Astrocyte (in vitro differentiated cells and primary cell): ENCODE measurements at regions not wholly inside any gene's neighbourhood (a gene's known extent, or its start where the extent isn't known, plus 50 kb on each side); places are given as distances from the start of the nearest gene placed in this dataset.

Source experiments
- DNase-seq: peaks from one replicate; pipeline ENCODE4 v3.0.0-alpha.2; 2010; ENCODE audit warnings: low read depth
- FAIRE-seq: peaks from 2 replicates; lab custom pipeline; 2011; peaks lifted over from hg19 to GRCh38; lab: Jason Lieb, UNC
- H2AFZ ChIP-seq: 2 replicates; pipeline ENCODE4 v1.6.0; 2012; ENCODE audit warnings: low read depth, low read length, inconsistent platforms
- H3K27ac ChIP-seq: 2 replicates; pipeline ENCODE4 v1.5.1; 2011; ENCODE audit warnings: low read depth, low read length, inconsistent platforms
- H3K27me3 ChIP-seq: 2 replicates; pipeline ENCODE4 v1.6.0; 2011; ENCODE audit warnings: low read length, inconsistent platforms; ENCODE audit not compliant: insufficient read depth
- H3K36me3 ChIP-seq: 2 replicates; pipeline ENCODE4 v1.5.1; 2011; ENCODE audit warnings: low read length, inconsistent platforms; ENCODE audit not compliant: insufficient read depth
- H3K4me1 ChIP-seq: 2 replicates; pipeline ENCODE4 v1.5.1; 2011; ENCODE audit warnings: low read length, inconsistent platforms; ENCODE audit not compliant: insufficient read depth
- H3K4me2 ChIP-seq: 2 replicates; pipeline ENCODE4 v1.6.0; 2012; ENCODE audit warnings: low read length, inconsistent platforms
- H3K4me3 ChIP-seq: 2 replicates; pipeline ENCODE4 v1.5.1; 2011; ENCODE audit warnings: low read depth, mild to moderate bottlenecking, low read length, inconsistent platforms; ENCODE audit not compliant: insufficient read depth
- H3K79me2 ChIP-seq: 2 replicates; pipeline ENCODE4 v1.6.0; 2012; ENCODE audit warnings: mild to moderate bottlenecking, low read length, inconsistent platforms; ENCODE audit not compliant: insufficient read depth
- H3K9ac ChIP-seq: 2 replicates; pipeline ENCODE4 v1.6.0; 2012; ENCODE audit warnings: mild to moderate bottlenecking, low read length, inconsistent platforms
- H3K9me3 ChIP-seq: 2 replicates; pipeline ENCODE4 v1.5.1; 2012; ENCODE audit warnings: low read depth, mild to moderate bottlenecking, low read length, inconsistent platforms; ENCODE audit not compliant: insufficient read depth
- H4K20me1 ChIP-seq: 2 replicates; pipeline ENCODE4 v1.6.0; 2012; ENCODE audit warnings: low read length, inconsistent platforms; ENCODE audit not compliant: insufficient read depth
- H3K27ac Mint-ChIP-seq: one replicate; pipeline ENCODE4 v1.8.0; 2021; ENCODE audit warnings: mild to moderate bottlenecking, mixed read lengths; ENCODE audit not compliant: unreplicated experiment
- H3K27me3 Mint-ChIP-seq: one replicate; pipeline ENCODE4 v1.8.0; 2021; ENCODE audit warnings: low read depth, mixed read lengths; ENCODE audit not compliant: unreplicated experiment
- H3K36me3 Mint-ChIP-seq: one replicate; pipeline ENCODE4 v1.8.0; 2021; ENCODE audit warnings: low read depth, mixed read lengths; ENCODE audit not compliant: unreplicated experiment
- H3K4me1 Mint-ChIP-seq: one replicate; pipeline ENCODE4 v1.8.0; 2021; ENCODE audit warnings: low read depth, mixed read lengths; ENCODE audit not compliant: unreplicated experiment
- H3K4me3 Mint-ChIP-seq: one replicate; pipeline ENCODE4 v1.8.0; 2021; ENCODE audit warnings: mild to moderate bottlenecking, moderate library complexity, mixed read lengths; ENCODE audit not compliant: unreplicated experiment
- H3K9me3 Mint-ChIP-seq: one replicate; pipeline ENCODE4 v1.8.0; 2021; ENCODE audit warnings: mild to moderate bottlenecking, mixed read lengths; ENCODE audit not compliant: unreplicated experiment
- EZH2 ChIP-seq: IDR thresholded peaks from 2 replicates; pipeline ENCODE4 v1.6.1; 2012; ENCODE audit warnings: mild to moderate bottlenecking, low read length, inconsistent platforms; ENCODE audit not compliant: insufficient read depth
- TF ChIP-seq, protein P1 (sequence below): IDR thresholded peaks from 2 replicates; pipeline ENCODE4 v1.5.1; 2011; ENCODE audit warnings: low read depth, mild to moderate bottlenecking, inconsistent platforms, low read length, moderate library complexity; ENCODE audit not compliant: insufficient read depth

DNA sequence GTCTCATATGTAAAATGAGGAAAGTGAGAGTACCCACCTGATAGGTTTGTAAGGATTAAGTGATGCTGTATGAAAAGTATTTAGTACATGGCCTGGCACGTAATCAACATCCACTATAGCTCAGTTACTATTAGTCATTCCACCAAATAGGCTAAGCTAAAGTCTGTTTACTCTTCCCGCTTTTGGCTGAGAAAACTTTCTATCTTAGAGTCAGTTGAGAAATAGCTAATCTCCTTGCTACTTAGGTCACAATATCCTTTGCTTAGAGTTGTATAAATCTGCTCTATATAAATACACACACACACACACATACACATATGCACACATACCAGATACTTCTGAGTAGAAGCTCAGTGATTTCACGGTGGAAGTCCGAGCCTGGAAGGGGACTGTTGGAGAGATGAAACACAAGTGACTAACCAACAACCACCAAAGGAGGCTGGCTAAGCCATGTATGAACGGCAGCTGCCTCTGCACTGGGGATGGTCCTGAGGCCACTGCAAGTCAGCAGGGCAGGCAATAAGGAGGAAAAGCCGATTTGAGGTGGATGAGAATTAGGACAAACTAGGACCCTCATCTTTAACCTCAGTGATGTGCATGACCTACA lies 104.6 kb upstream of the EPHA4 start:
- Histone ChIP-seq H3K4me1 (no peaks in the 10 kb centered on the region), H2AFZ (no peak overlapping the region), H3K4me3 (no peak overlapping the region), H3K27me3 (no peaks in the 10 kb centered on the region), H3K4me2 (no peak overlapping the region), H3K36me3 (no peaks in the 10 kb centered on the region), H3K9me3 (peaks cover 4% of the 10 kb centered on the region), H3K9ac (no peak overlapping the region), H4K20me1 (no peaks in the 10 kb centered on the region), H3K27ac (no peak overlapping the region), H3K79me2 (no peaks in the 10 kb centered on the region)
- DNase-seq: peak; percentile 73
- H3K9me3 Mint-ChIP-seq: peaks cover 5% of the 10 kb centered on the region
- peaks cover 3% of the 10 kb centered on the region for H3K27me3 Mint-ChIP-seq
- no peak for FAIRE-seq
- no peak for TF ChIP-seq EZH2
- TF ChIP-seq, protein P1, sequence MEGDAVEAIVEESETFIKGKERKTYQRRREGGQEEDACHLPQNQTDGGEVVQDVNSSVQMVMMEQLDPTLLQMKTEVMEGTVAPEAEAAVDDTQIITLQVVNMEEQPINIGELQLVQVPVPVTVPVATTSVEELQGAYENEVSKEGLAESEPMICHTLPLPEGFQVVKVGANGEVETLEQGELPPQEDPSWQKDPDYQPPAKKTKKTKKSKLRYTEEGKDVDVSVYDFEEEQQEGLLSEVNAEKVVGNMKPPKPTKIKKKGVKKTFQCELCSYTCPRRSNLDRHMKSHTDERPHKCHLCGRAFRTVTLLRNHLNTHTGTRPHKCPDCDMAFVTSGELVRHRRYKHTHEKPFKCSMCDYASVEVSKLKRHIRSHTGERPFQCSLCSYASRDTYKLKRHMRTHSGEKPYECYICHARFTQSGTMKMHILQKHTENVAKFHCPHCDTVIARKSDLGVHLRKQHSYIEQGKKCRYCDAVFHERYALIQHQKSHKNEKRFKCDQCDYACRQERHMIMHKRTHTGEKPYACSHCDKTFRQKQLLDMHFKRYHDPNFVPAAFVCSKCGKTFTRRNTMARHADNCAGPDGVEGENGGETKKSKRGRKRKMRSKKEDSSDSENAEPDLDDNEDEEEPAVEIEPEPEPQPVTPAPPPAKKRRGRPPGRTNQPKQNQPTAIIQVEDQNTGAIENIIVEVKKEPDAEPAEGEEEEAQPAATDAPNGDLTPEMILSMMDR: no peak
- no peaks in the 10 kb centered on the region for H3K4me1 Mint-ChIP-seq
- no peak overlapping the region for H3K4me3 Mint-ChIP-seq
- no peaks in the 10 kb centered on the region for H3K36me3 Mint-ChIP-seq
- H3K27ac Mint-ChIP-seq: no peak overlapping the region

DNA sequence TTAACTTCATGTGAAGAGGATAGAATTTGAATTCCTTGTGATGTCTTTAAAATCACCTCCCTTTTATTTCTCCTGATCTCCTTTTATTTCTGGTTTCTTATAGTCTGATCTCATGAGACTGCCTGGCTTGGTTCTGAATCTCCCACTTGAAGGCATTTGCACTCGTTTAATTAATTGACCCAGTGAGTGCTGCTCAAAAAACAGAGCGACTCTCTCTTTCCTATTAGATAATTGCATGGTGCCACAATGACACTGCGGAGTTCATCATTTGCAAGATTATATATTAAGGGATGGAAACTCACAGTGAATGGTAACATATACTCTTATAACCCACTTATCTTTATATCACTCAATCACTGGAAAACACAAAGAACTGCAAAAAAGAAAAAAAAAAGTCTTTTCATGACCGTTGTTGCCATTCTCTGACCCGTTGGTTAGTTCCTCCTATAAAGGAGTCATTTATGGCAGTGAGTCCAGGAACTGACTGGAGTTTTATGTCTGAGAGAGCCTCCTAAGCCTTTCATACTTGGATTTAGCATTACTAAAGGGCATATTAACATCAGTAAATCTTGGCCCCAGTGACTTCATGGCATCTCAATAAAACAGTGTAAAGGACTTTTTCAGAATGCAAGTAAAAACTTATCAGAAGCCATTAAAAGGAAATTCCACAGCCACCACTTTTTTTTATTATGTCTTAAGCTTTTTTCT lies 103.3 kb upstream of the EPHA4 start:
- no peaks in the 10 kb centered on the region for H3K79me2 ChIP-seq
- no peak overlapping the region for H3K27ac ChIP-seq
- no peak overlapping the region for H2AFZ ChIP-seq
- Mint-ChIP-seq H3K4me1 (no peaks in the 10 kb centered on the region), H3K9me3 (peaks cover 5% of the 10 kb centered on the region), H3K36me3 (no peaks in the 10 kb centered on the region), H3K27me3 (peaks cover 3% of the 10 kb centered on the region), H3K4me3 (no peak overlapping the region), H3K27ac (no peak overlapping the region)
- no peaks in the 10 kb centered on the region for H3K27me3 ChIP-seq
- no peak for TF ChIP-seq EZH2
- TF ChIP-seq, protein P1: no peak
- H3K4me3 ChIP-seq: no peak overlapping the region
- no peak overlapping the region for H3K9ac ChIP-seq
- no peaks in the 10 kb centered on the region for H4K20me1 ChIP-seq
- no peaks in the 10 kb centered on the region for H3K4me1 ChIP-seq
- FAIRE-seq (no peak), DNase-seq (no peak)
- H3K36me3 ChIP-seq: no peaks in the 10 kb centered on the region
- H3K4me2 ChIP-seq: no peak overlapping the region
- peaks cover 4% of the 10 kb centered on the region for H3K9me3 ChIP-seq

DNA sequence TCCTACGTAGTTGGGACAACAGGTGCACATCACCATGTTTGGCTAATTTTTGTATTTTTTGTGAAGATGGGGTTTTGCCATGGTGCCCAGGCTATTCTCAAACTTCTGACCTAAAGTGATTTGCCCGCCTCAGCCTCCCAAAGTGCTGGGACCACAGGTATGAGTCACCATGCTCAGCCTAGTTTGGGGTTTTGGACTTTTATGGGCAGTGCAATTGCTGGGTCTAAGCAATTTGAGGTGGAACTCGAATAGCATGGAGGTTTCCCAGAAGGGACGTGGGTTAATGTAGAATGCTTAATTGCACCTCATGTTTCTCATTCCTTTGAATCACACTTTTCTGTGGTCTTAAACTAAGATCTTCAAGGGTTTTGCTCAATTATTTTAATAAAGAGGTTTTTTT lies 102.3 kb upstream of the EPHA4 start:
- no peak for TF ChIP-seq EZH2
- TF ChIP-seq, protein P1: no peak
- peaks cover 3% of the 10 kb centered on the region for H3K27me3 Mint-ChIP-seq
- Histone ChIP-seq H3K4me2 (no peak overlapping the region), H3K27ac (no peak overlapping the region), H3K27me3 (no peaks in the 10 kb centered on the region), H2AFZ (no peak overlapping the region), H4K20me1 (no peaks in the 10 kb centered on the region), H3K9me3 (peaks cover 4% of the 10 kb centered on the region), H3K4me3 (no peak overlapping the region), H3K9ac (no peak overlapping the region), H3K79me2 (no peaks in the 10 kb centered on the region), H3K36me3 (no peaks in the 10 kb centered on the region), H3K4me1 (no peaks in the 10 kb centered on the region)
- FAIRE-seq (no peak), DNase-seq (peak; percentile 2)
- no peak overlapping the region for H3K27ac Mint-ChIP-seq
- H3K36me3 Mint-ChIP-seq: no peaks in the 10 kb centered on the region
- H3K4me1 Mint-ChIP-seq: no peaks in the 10 kb centered on the region
- H3K4me3 Mint-ChIP-seq: no peak overlapping the region
- H3K9me3 Mint-ChIP-seq: peaks cover 5% of the 10 kb centered on the region
